Glomerular visceral epithelial cell (primary cell): ENCODE measurements at regions not wholly inside any gene's neighbourhood (a gene's known extent, or its start where the extent isn't known, plus 50 kb on each side); places are given as distances from the start of the nearest gene placed in this dataset.

Experiments used
- DNase-seq: peaks from one replicate; pipeline ENCODE4 v3.0.0-alpha.2; 2016; ENCODE audit errors: extremely low spot score

DNA sequence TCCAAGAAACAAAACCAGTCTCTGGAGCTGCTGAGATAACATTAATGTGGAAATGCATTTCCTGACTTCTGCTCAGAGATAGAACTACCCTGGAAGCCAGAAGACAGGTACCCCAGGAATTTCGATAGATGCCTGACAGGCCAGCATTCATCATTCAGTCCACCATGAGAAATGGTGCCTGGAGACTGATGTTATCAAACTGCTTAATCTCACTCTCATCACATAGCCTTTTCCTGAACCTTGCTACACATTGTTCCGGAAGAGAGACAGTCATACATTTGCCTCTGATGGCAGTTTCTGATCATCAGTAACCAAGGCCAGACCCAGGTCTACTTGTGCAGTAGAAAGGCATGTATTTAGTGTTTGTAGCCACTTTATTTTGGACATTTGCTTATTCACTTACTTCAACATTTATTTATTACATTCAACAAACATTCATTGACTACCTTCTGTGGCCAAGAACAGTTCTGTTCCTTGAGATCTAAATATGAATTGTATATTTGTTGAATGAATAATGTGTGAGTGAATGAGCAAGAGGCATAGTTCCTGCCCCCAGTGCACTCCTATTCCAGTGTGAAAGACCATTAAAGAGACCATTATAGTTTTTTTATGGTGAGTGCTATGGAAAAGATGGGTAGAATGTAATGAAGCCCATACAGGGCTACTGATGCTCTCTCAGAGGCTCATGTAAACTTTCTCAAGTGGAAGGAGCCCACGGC, 485.7 kb downstream of the NUF2 start:
- DNase-seq = no peak

DNA sequence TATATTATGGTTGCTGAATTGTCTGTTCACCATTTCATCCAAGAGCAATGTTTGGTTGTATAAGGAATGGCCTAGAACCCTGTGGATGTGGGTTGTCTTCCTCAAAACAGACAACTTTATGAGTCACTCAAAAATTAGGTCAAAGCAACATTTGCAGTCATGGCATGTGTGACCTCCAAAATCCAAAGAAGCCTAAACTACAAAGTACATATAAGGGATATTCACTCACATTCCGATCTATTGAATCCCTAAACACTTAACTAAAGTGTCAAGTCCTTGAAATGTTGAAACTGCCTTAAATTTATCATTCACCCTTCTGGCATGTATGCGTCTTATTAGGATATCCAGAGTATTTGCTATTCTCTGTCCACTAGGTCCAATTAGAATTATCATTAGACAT, 491.5 kb downstream of the NUF2 start:
- DNase-seq = no peak

DNA sequence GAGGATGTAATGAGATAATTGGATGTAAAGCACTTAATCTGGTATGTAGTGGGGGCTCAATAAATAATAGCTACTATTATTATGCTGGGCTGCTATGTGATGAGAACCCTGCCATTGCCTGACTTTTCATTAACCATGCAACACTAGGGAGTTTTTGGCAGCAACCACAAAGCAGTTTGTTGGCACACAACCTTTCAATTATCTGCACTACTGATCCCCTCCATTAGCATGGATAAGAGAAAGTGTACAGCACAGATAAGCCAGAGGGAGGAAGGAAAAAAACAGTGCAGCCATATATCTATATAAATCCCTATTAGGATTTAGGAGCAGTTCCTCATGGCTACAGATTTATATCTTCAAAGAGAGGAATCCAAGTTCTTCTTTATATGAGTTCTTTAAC, 498.5 kb downstream of the NUF2 start:
- DNase-seq = no peak

DNA sequence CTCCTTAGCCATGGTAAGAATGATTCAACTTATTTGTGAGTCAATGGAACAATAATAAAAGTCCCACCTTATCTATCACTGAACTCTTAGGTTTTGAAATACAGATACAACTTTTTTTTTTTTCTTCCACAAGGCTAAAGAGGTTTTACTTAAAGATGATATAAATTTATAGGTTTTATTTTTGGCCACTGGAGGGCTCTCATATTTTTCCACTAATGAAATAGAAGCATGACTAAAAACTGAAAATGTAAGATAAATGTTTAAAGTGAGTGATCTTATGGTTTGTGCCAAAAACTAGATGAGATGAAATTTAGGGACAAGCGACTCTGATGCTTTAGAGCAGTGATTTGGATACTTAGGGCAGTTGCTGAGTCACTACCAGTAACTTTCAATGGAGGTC, 499.0 kb downstream of the NUF2 start:
- DNase-seq = no peak

DNA sequence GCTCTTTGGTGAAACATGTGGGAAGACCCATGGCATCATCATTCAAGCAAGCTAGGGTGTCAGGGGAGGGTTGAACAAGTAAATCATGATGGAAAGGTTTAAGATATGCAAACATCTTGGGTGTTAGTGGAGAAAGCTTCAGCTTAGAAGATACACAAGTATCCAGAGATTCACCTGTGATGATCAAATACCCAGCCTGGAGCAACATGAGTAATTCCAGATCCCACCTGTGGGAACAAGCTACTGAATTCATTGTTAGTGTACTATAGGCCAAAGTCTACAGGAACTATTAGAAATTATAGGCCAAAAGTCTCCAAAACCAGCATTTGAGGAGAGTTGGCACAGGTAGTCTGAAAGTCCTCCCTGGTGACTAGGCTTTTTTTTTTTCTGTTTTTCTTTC, 499.9 kb downstream of the NUF2 start:
- DNase-seq = no peak

DNA sequence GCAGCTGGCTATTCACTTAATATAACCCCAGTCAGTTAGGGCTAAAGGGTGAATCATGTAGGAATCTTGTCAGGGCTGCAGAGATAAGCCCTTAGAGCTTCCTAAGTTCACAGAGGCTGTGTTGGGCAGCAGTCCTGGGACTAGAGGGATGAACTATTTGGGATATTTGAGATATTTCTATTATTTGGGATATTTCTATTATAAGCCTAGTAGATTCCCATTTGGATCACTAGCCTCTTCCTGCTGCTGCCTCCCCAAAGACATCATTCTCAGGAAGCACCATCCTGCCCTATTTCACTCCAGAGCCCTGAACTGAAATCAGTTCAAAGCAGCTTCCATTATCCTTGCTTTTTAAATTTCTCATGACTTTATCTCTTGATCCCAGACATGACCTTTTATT, 501.3 kb downstream of the NUF2 start:
- no peak for DNase-seq

DNA sequence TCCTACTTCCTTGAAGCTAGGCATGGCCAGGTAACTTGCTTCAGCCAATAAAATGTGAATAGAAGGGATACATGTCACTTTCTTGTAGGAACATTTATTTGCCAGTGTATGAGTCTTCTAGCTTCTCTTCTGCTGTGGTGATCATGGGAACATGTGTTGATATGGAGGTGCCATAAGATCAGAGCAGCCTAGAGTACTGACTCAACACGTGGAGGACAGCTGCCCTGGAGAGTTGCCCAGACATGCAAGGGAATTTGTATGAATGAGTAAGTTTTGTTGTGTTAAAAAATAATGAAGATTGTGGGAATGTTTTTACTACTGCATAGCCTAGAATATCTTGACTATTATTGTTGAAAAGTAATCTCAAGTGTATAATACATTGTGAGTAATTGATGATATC, 502.3 kb downstream of the NUF2 start:
- DNase-seq = no peak

DNA sequence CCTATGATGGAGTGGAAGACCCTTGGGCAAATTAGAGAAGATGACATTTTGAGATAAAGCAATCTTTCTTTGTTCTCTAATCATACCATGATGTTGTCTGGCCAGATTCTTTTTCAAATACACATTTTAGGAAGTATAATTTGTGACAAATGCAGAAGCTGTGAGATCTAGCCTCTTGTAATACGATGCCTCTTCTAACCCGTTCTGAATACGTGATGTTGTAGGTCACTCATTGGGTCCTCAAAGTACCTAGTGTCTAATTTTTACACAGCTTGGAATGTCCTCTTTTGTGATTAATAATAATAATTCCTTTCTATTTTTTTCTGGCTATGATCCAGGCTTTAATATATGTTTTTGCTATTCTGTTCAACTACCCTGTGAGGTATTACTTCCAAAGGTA, 502.7 kb downstream of the NUF2 start:
- no peak for DNase-seq

DNA sequence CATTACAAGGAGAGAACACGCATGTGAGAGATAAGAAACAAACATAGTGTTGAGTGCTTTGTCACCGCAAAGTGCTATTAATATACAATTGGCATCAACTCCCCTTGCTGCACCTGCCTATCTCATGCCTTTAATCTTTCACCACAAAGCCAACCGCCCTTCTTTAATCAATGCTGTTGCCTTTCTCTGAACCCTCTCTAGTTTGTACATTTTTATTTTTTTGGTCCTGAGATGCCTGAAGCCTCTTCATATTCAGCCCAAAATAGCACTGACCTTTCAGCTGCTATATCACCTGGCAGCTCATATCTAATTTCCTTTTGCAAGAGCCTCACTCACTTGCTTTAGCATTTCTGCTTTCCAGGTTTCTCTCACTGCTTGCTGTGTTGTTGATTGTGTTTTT, 504.7 kb downstream of the NUF2 start:
- no peak for DNase-seq

DNA sequence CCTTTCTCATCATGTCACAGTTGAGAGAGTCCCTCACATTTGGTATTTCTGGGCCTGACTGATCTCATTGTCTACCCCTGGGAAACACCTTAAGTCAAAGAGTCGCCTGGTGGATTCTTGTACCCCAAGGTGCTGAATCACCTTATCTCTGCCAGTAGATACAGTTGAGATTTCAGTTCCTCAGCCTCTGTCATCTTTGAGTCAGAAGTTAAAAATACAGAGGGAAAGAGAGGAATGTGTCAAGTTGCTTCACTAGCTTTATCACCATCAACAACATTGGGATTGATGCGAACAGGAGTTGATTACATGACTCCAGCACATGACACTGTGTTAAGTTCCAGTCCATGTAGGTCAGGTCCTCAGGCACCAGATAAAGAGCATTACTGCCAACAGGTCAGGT, 513.0 kb downstream of the NUF2 start:
- DNase-seq = no peak

DNA sequence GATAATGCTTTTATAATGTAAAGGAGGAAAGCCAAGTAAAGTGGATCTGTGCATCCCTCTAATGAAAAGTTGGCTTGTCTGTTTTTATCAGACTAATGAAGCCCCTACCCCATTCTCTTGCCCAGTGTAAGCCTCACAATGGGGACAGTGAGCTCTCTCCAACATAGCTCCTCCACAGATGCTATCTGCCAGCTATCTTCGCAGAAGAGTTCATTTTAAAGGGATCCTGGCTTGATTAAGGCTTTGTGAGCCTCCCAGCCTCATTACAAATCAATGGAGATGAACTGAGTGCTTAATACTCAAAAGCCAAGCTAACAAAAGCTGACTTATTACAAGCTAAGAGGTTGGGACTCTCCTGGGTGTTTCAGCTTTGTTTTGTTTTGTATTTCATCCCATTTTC, 514.7 kb downstream of the NUF2 start:
- no peak for DNase-seq

DNA sequence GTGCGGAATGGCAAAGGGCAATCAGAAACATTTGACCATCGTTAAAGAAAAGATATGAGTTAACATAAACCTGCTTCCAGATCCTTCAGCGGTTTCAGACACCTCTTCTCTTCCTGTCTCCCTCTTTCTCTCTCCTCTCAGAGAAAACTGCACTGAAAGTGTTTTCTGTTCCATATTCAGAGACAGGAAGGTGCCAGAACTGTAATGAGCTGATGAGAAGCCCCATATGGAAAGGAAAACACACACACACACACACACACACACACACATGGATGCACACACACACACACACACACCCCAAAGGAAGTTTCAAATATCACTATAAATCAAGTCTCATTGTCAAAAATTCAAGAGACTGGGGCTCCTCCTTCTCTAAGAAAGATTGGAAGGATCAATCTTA, 515.5 kb downstream of the NUF2 start:
- DNase-seq = no peak

DNA sequence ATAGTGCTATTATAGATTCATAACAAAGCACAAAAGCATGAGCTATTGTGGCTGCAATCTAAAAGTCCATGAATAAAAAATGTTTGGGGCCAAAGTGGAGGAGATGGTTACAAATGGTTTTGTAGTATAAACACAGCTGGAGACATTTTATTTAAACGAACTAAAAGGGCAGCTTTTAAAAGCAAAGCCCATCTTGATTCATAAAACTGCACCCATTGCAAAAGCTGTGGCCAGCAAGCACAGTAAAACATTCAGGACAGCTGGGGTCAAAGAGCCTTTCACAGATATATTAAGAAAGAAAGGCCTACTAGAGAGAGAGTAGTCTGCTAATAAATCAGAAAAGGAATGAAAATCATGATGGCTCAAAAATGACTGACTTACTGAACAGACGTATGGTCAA, 520.8 kb downstream of the NUF2 start:
- DNase-seq = no peak

DNA sequence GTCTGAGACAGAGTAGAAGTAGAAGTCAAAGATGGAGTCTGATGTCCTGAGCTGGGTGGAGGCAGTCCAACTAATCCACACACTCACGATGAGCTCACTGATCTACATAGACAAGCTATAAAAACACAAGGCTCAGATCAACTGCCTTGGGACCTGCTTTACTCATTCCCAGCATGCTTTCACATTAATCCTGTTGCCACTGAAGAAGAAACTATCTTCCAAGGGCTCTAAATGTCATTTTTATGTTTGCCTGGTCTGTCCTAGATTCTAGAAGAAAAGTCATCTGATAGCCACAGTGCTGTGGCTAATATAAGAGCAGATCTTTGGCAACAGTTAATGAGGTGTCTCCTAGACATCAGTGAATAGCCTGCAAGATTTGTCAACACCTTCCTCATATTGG, 522.7 kb downstream of the NUF2 start:
- no peak for DNase-seq

DNA sequence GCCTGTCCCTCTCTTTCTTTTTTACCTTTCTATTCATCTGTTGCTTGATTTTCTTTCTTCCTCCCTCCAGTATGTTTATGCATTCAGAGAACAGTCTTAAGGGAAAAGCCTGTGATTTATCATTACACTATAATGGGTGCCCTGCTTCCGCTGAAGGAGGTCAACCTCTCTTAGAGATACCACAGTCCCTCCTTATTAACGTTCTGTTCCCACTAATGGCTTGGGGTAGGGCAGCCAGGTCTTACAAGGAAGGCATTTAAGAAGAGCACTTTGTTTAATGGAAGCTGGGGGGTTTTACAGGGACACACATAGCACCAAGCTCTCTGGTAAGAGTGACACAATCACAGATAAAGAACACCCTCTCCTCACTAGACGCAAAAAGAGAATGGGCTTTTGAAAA, 523.5 kb downstream of the NUF2 start:
- DNase-seq = no peak

DNA sequence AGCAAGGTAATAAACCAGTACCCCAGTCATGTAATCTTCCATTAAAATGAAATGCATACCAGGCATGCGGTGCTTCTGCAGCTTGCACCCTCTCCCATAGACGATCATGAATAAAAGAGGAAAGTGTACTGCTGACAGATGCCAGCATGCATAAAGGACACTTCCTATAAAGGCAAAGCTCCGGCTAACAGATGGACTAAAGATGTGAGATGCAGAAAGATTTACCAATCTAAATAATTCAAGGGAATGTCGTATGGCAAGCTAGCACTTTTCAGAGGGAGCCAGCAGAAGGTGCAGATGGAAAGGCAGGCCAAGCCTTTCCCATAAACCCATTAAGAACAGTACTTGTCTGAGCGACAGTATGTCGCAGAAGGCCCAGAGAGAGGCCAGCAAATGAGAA, 542.0 kb downstream of the NUF2 start:
- DNase-seq = no peak

DNA sequence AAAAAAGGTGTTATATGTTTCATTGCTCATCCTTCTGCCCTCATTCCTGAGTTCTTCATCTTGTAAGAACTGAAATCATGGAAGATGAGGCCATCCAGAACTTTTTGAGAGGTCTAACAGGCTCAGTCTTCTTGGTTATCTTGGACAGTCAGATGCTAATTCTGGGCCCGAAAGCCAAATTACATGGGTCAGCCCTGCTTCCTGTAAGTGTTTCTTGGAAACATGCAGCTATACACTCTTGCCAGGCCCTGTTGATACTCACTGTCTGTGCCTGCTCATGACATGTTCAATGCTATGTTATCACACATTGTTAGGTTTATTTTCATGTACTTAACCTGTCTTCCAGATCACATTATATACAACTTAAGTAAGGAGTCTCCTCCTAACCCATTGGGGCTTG, 542.5 kb downstream of the NUF2 start:
- DNase-seq = no peak

DNA sequence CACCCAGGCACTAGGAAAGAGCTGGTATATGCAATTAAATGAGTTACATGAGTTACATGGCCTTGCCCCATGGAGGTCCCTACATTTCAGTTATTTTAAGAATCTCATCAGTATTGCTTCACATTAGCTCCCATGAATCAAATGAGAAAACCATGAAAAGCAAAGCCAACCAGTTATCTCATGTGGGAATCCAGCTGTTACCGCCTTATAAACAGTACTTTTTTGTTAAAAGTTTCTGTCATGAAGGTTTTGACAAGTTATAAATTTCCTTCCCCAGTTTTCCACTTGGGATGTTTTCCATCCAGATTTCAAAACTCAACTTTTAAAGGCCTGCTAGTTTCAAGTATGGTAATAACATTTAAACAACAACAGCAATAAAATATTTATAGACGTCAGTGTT, 544.8 kb downstream of the NUF2 start:
- no peak for DNase-seq

DNA sequence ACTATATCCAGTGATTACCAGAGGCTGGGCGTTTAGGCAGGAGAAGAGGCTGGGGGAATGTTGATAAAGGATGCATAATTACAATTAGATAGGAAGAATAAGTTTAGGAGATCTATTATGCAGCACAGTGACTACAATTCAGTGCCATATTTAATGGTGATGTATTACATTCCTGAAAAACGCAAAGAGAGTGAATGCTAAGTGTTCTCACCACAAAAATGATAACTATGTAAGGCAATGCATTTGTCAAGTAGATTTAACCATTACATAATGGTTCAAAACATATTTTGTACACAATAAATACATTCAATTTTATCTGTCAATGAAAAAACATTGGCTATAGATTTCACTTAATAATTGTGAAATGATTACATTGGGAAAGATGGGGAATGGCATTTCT, 548.9 kb downstream of the NUF2 start:
- no peak for DNase-seq

DNA sequence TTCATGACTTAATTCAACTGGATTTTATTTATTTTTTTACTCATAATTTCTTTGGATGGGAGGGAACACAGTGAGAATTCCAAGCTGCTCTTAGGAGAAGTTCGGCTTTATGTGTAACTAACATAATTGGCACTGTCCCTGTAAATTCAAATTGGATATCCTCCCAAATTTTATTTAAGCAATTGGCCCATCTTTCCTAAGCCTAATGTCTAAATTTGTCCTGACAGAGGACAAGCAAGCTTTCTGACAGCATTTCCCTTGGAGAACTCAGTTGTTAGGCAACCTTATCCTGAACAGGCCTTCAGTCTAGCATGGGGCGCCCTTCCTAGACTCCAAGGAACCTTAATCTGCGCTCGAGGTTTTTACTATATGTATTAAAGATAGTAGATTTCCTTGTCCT, 550.3 kb downstream of the NUF2 start:
- no peak for DNase-seq

DNA sequence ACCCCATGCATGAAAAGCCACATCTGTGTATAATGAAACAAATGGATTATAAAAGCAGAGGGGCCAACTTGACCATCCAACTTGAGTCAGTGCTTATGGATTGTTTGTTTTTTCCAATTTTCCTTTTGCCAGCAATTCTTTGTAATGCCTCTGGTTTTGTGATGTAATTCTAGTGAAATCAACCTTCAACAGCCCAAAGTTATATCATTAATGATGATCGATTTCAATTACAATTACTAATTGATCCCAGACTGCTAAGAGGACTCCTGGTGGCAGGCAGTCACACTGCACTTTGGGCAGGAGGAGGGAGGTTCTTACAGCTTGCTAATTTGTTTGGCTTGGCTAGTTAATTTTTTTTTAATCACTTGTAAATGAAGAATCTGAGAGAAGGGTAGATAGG, 552.3 kb downstream of the NUF2 start:
- DNase-seq = no peak

DNA sequence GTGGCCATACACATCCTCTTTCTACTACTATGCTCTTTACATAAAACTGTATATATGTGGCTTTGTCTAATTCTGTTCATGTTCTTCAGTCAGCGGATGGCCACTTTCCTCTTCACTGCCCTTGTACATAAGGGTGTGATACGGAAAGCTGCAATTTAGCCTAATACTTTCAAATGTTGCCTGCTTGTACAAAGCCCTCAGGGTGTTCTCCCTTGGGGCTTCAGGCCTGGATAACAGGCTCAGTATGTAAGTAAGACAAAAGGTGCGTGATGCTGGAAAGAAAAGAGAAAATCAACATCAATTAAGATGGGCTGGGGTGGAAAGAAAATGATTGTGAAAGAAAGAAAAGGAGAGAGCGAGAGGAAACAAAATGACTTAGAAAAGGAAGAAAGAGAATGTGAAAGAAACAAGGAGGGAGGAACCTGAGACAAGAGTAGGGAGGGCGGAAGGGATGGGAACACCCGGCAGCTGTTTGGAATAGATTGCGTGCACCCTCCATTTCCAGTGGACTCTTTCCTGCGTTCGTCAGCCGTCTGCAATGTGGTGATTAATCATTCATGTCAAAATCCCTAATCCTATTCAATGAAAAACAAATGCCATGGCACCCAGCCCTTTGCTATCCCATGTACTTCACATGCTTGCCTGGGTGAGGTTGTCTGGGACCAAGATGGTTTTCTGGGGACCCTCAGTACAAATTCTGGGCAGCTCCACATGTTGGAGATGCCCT, 553.6 kb downstream of the NUF2 start:
- no peak for DNase-seq

DNA sequence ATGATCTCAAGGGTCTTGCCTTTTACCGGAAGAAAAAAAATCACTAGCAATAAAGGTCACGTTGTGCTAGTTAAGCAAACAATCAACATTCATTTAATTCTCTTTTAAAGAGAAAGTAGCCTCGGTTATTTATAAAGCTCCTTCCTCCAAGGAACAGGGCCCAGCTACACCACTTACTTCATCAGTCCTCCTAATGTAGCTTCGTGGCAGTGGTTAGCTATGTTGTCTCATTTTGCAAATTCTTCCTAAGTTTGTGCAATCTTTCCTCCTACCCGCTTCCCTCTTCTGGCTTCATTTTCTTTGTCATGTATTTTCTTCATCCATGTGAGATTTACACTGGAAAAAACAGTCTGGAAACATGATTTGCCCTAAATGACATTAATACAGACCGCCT, 554.2 kb downstream of the NUF2 start:
- no peak for DNase-seq

DNA sequence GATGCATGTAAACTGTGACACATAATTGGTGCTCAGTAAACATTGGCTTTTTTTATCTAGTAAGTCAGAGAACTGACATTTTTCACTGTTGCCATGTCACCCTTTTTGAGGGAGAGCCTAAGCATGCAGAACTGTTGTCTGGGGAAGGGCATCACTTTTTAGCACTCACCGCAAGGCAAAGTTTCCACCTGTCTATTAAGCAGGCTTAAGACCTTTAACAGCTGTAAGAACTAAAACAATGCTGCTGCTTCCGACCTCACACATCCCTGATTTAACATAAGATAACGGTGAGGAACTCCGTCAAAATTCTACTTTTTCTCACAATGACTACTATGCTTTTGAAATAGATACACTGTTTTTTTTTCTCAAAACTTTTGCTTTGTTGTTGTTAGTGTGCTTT, 554.8 kb downstream of the NUF2 start:
- DNase-seq = no peak
